ENCODE measurements at regions not wholly inside any gene's neighbourhood (a gene's known extent, or its start where the extent isn't known, plus 50 kb on each side); places are given as distances from the start of the nearest gene placed in this dataset.

DNA sequence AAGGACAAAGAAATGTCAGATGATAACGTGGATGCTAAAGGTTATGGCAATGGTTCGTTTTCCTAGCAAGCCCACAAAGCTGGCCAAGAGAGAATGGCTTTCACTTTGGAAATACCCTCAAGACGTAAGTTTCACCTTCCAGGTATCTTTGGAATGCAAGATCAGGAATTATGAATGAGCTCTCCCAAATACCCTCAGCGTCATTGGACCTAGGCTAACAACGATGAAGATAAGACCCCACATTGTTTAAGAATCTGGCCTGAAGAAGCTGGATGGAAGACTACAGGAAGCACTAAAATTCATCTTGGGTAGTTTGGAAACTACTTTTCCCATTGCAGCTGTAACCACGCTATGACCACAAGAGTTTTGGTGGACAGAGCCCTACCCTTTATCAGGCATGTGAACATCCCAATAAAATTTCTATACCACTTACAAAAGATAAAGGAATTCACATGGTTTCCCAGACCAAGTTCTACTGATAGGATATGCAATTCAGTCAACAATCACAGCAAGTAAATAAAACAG, 111.9 kb downstream of the KDR start:
- no peaks in the 10 kb centered on the region for H3K27me3 ChIP-seq
- H3K36me3 ChIP-seq = no peaks in the 10 kb centered on the region
- TF ChIP-seq, protein P1, sequence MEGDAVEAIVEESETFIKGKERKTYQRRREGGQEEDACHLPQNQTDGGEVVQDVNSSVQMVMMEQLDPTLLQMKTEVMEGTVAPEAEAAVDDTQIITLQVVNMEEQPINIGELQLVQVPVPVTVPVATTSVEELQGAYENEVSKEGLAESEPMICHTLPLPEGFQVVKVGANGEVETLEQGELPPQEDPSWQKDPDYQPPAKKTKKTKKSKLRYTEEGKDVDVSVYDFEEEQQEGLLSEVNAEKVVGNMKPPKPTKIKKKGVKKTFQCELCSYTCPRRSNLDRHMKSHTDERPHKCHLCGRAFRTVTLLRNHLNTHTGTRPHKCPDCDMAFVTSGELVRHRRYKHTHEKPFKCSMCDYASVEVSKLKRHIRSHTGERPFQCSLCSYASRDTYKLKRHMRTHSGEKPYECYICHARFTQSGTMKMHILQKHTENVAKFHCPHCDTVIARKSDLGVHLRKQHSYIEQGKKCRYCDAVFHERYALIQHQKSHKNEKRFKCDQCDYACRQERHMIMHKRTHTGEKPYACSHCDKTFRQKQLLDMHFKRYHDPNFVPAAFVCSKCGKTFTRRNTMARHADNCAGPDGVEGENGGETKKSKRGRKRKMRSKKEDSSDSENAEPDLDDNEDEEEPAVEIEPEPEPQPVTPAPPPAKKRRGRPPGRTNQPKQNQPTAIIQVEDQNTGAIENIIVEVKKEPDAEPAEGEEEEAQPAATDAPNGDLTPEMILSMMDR (IDR thresholded peaks at IDR 0.05) = no peak
- no peak for TF ChIP-seq POLR2A (IDR thresholded peaks at IDR 0.05)
- no peak for DNase-seq
- no peaks in the 10 kb centered on the region for H3K4me1 ChIP-seq
- intact Hi-C loops (cut with DNase I; ENCODE audit: low total_unique reads) = no loop called here
- H3K27ac ChIP-seq = no peak overlapping the region
- no peak overlapping the region for H3K4me3 ChIP-seq
- no peaks in the 10 kb centered on the region for H3K9me3 ChIP-seq

GRCh38 chr4:55012363-55013230, 112.8 kb downstream of the KDR start:
- no peak for TF ChIP-seq POLR2A (IDR thresholded peaks at IDR 0.05)
- TF ChIP-seq, protein P1 (IDR thresholded peaks at IDR 0.05) = no peak
- intact Hi-C loops (cut with DNase I; ENCODE audit: low total_unique reads) = no loop called here
- no peak for DNase-seq

DNA sequence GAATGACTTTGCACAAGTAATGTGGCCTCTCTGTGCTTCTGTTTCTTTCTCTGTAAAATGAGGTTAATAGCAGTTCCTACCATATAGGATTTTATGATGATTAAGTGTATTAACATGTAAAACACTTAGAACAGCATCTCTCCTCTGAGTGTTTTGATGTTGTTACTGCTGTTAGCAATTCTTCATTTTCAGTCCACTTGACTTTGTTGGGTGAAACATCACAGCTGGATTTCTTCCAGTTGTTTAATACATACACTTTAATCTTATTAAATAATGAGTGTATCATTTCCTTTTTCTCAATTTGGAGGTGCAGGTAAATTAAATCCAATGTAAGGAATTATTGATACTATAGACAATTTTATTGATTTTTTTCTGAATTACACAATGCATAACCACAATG, 113.6 kb downstream of the KDR start:
- TF ChIP-seq POLR2A (IDR thresholded peaks at IDR 0.05) = no peak
- no peak overlapping the region for H3K4me3 ChIP-seq
- DNase-seq = no peak
- H3K27me3 ChIP-seq = no peaks in the 10 kb centered on the region
- no peaks in the 10 kb centered on the region for H3K36me3 ChIP-seq
- intact Hi-C loops (cut with DNase I; ENCODE audit: low total_unique reads) = no loop called here
- H3K9me3 ChIP-seq = no peaks in the 10 kb centered on the region
- no peaks in the 10 kb centered on the region for H3K4me1 ChIP-seq
- H3K27ac ChIP-seq = no peak overlapping the region

More at GRCh38 chr4:55012363-55013230, 112.8 kb downstream of the KDR start:
- Histone ChIP-seq H3K27me3 (no peaks in the 10 kb centered on the region), H3K36me3 (no peaks in the 10 kb centered on the region), H3K4me1 (no peaks in the 10 kb centered on the region), H3K9me3 (no peaks in the 10 kb centered on the region), H3K4me3 (no peak overlapping the region), H3K27ac (no peak overlapping the region)

GRCh38 chr4:55010550-55010949, 114.8 kb downstream of the KDR start:
- H3K27me3 ChIP-seq = no peaks in the 10 kb centered on the region
- DNase-seq = no peak
- no peak overlapping the region for H3K27ac ChIP-seq
- intact Hi-C loops (cut with DNase I; ENCODE audit: low total_unique reads) = no loop called here
- H3K4me1 ChIP-seq = no peaks in the 10 kb centered on the region
- no peak overlapping the region for H3K4me3 ChIP-seq
- TF ChIP-seq, protein P1 (IDR thresholded peaks at IDR 0.05) = no peak
- no peak for TF ChIP-seq POLR2A (IDR thresholded peaks at IDR 0.05)
- no peaks in the 10 kb centered on the region for H3K9me3 ChIP-seq
- no peaks in the 10 kb centered on the region for H3K36me3 ChIP-seq

GRCh38 chr4:55008166-55009056, 117.0 kb downstream of the KDR start:
- TF ChIP-seq, protein P1 (IDR thresholded peaks at IDR 0.05) = no peak
- TF ChIP-seq POLR2A (IDR thresholded peaks at IDR 0.05) = no peak
- intact Hi-C loops (cut with DNase I; ENCODE audit: low total_unique reads) = no loop called here
- no peak overlapping the region for H3K27ac ChIP-seq
- no peaks in the 10 kb centered on the region for H3K9me3 ChIP-seq
- H3K36me3 ChIP-seq = no peaks in the 10 kb centered on the region
- no peak overlapping the region for H3K4me3 ChIP-seq
- peak in 1 of 2 donors; percentile 20 for DNase-seq
- no peaks in the 10 kb centered on the region for H3K27me3 ChIP-seq
- H3K4me1 ChIP-seq = no peaks in the 10 kb centered on the region

Data from uterus (tissue), 3 donors.